Astrocyte (in vitro differentiated cells and primary cell): ENCODE measurements at regions not wholly inside any gene's neighbourhood (a gene's known extent, or its start where the extent isn't known, plus 50 kb on each side); places are given as distances from the start of the nearest gene placed in this dataset.

Source experiments
- CTCF ChIP-seq: IDR thresholded peaks from 2 replicates; pipeline ENCODE4 v1.5.1; 2011; ENCODE audit warnings: low read depth, mild to moderate bottlenecking, inconsistent platforms, low read length, moderate library complexity; ENCODE audit not compliant: insufficient read depth
- EZH2 ChIP-seq: IDR thresholded peaks from 2 replicates; pipeline ENCODE4 v1.6.1; 2012; ENCODE audit warnings: mild to moderate bottlenecking, low read length, inconsistent platforms; ENCODE audit not compliant: insufficient read depth

- TF ChIP-seq CTCF (no peak), EZH2 (no peak)
These were observed 1368.4 kb downstream of the BRD1 start for GRCh38 chr22:48459259-48459658.
